ENCODE measurements at regions not wholly inside any gene's neighbourhood (a gene's known extent, or its start where the extent isn't known, plus 50 kb on each side); places are given as distances from the start of the nearest gene placed in this dataset.

- Histone ChIP-seq H3K36me3 (ENCODE audit: control insufficient read depth, insufficient read depth, low read length) (no peaks in the 10 kb centered on the region), H3K9ac (ENCODE audit: extremely low read depth, low read length, poor library complexity, severe bottlenecking) (no peak overlapping the region), H3K27me3 (ENCODE audit: control insufficient read depth, insufficient read depth, low read length, poor library complexity, severe bottlenecking) (no peaks in the 10 kb centered on the region), H3K9me3 (ENCODE audit: control insufficient read depth, low read length) (peaks cover 38% of the 10 kb centered on the region), H3K27ac (ENCODE audit: low read depth, low read length) (no peak overlapping the region), H3K4me3 (ENCODE audit: low read length) (no peak overlapping the region), H3K4me1 (ENCODE audit: control insufficient read depth, insufficient read depth, low read length) (no peaks in the 10 kb centered on the region)
- Mint-ChIP-seq H3K4me1 (no peaks in the 10 kb centered on the region), H3K27ac (no peak overlapping the region), H3K36me3 (ENCODE audit: low read depth) (peaks cover 2% of the 10 kb centered on the region), H3K4me3 (no peak overlapping the region), H3K27me3 (ENCODE audit: insufficient read depth) (peaks cover 19% of the 10 kb centered on the region), H3K9me3 (peaks cover 44% of the 10 kb centered on the region)
- DNase-seq = no peak
- 92% methylated on average over 6 to 12 of the region's 13 CpGs for WGBS, 2 experiments (ENCODE audit: insufficient coverage in 1 of 2, insufficient read length in 1 of 2)
- no peak for TF ChIP-seq CTCF (conservative IDR thresholded peaks at IDR 0.05)
These were observed 244.4 kb downstream of the MATN1 start for GRCh38 chr1:30478799-30479563.

GRCh38 chr1:30478283-30478682, 245.1 kb downstream of the MATN1 start:
- Mint-ChIP-seq H3K4me3 (no peak overlapping the region), H3K27me3 (ENCODE audit: insufficient read depth) (peaks cover 18% of the 10 kb centered on the region), H3K4me1 (no peaks in the 10 kb centered on the region), H3K27ac (no peak overlapping the region), H3K9me3 (peaks cover 38% of the 10 kb centered on the region), H3K36me3 (ENCODE audit: low read depth) (peaks cover 2% of the 10 kb centered on the region)
- H3K27me3 ChIP-seq (ENCODE audit: control insufficient read depth, insufficient read depth, low read length, poor library complexity, severe bottlenecking) = no peaks in the 10 kb centered on the region
- peaks cover 31% of the 10 kb centered on the region for H3K9me3 ChIP-seq (ENCODE audit: control insufficient read depth, low read length)
- H3K27ac ChIP-seq (ENCODE audit: low read depth, low read length) = no peak overlapping the region
- WGBS, 2 experiments (ENCODE audit: insufficient coverage in 1 of 2, insufficient read length in 1 of 2) = 91 to 97% methylated on average over 4 to 6 of the region's 6 CpGs
- no peaks in the 10 kb centered on the region for H3K4me1 ChIP-seq (ENCODE audit: control insufficient read depth, insufficient read depth, low read length)
- H3K9ac ChIP-seq (ENCODE audit: extremely low read depth, low read length, poor library complexity, severe bottlenecking) = no peak overlapping the region
- DNase-seq = no peak
- TF ChIP-seq CTCF (conservative IDR thresholded peaks at IDR 0.05) = no peak
- no peak overlapping the region for H3K4me3 ChIP-seq (ENCODE audit: low read length)
- H3K36me3 ChIP-seq (ENCODE audit: control insufficient read depth, insufficient read depth, low read length) = no peaks in the 10 kb centered on the region

- Mint-ChIP-seq H3K27me3 (ENCODE audit: insufficient read depth) (peaks cover 18% of the 10 kb centered on the region), H3K36me3 (ENCODE audit: low read depth) (peaks cover 2% of the 10 kb centered on the region), H3K4me1 (no peaks in the 10 kb centered on the region), H3K4me3 (no peak overlapping the region), H3K9me3 (peaks cover 31% of the 10 kb centered on the region), H3K27ac (no peak overlapping the region)
- no peaks in the 10 kb centered on the region for H3K4me1 ChIP-seq (ENCODE audit: control insufficient read depth, insufficient read depth, low read length)
- H3K36me3 ChIP-seq (ENCODE audit: control insufficient read depth, insufficient read depth, low read length) = no peaks in the 10 kb centered on the region
- WGBS, 2 experiments (ENCODE audit: insufficient coverage in 1 of 2, insufficient read length in 1 of 2) = 90 to 100% methylated on average over 4 to 8 of the region's 8 CpGs
- no peaks in the 10 kb centered on the region for H3K27me3 ChIP-seq (ENCODE audit: control insufficient read depth, insufficient read depth, low read length, poor library complexity, severe bottlenecking)
- no peak overlapping the region for H3K9ac ChIP-seq (ENCODE audit: extremely low read depth, low read length, poor library complexity, severe bottlenecking)
- peaks cover 25% of the 10 kb centered on the region for H3K9me3 ChIP-seq (ENCODE audit: control insufficient read depth, low read length)
- H3K4me3 ChIP-seq (ENCODE audit: low read length) = no peak overlapping the region
- DNase-seq = no peak
- no peak for TF ChIP-seq CTCF (conservative IDR thresholded peaks at IDR 0.05)
- H3K27ac ChIP-seq (ENCODE audit: low read depth, low read length) = no peak overlapping the region
These were observed 245.8 kb downstream of the MATN1 start for GRCh38 chr1:30477588-30477987.

Measured in endodermal cell (in vitro differentiated cells).